GM23248 (cell line): ENCODE measurements at regions not wholly inside any gene's neighbourhood (a gene's known extent, or its start where the extent isn't known, plus 50 kb on each side); places are given as distances from the start of the nearest gene placed in this dataset.

Experiments
- EZH2 ChIP-seq: fragments of 200-600 bp; sonication (generic); IDR thresholded peaks from 2 replicates; pipeline ENCODE4 v1.6.1; 2018; ENCODE audit warnings: antibody characterized with exemption, mild to moderate bottlenecking; ENCODE audit not compliant: insufficient read depth, poor library complexity, severe bottlenecking
- EZH2phosphoT487 ChIP-seq: fragments of 200-600 bp; sonication (generic); IDR thresholded peaks from 2 replicates; pipeline ENCODE4 v1.6.1; 2018; ENCODE audit warnings: antibody characterized with exemption, moderate library complexity, mild to moderate bottlenecking, low read depth; ENCODE audit not compliant: insufficient read depth

GRCh38 chr1:88321706-88322105, 362.4 kb upstream of the PKN2 start:
- TF ChIP-seq EZH2: no peak
- no peak for TF ChIP-seq EZH2phosphoT487
